HCT116 (cell line): ENCODE measurements at regions not wholly inside any gene's neighbourhood (a gene's known extent, or its start where the extent isn't known, plus 50 kb on each side); places are given as distances from the start of the nearest gene placed in this dataset.

Experiments used
- ATAC-seq: fragments of 200-7000 bp; cut with Tn5 transposase; 2 replicates; pipeline ENCODE4 v1.9.1; 2020; ENCODE audit warnings: mild to moderate bottlenecking, moderate library complexity
- BruUV-seq: library from RNA; stranded (reverse); fragments of 400-500 nt; replicated peaks from 2 replicates; lab custom pipeline; 2021; lab: Mats Ljungman, UMichigan
- CTCF ChIA-PET: fragments of 300-600 bp; sonication (Branson Sonifier 250); formaldehyde crosslinking; loops from one replicate; lab custom pipeline; 2021; ENCODE audit warnings: antibody characterized with exemption; lab: Charles Lee
- POLR2A ChIA-PET: fragments of 300-600, 350-600 bp; sonication (Branson Sonifier 250); formaldehyde crosslinking; loops from one replicate; lab custom pipeline; 2021; ENCODE audit warnings: antibody characterized with exemption; lab: Charles Lee
- RAD21 ChIA-PET, 2 experiments: fragments of 300-600 bp; sonication (Branson Sonifier 250); formaldehyde crosslinking; loops; one replicate each; lab custom pipeline; 2023; ENCODE audit warnings: low total read pairs in 2 of 2; ENCODE audit not compliant: uncharacterized antibody in 2 of 2, unreplicated experiment in 2 of 2, low non-redundant PET in 1 of 2; lab: Charles Lee
- DNase-seq: peaks from one replicate; pipeline ENCODE4 v3.0.0-alpha.2; 2010; ENCODE audit warnings: low read depth, low spot score
- H2AFZ ChIP-seq: fragments of 200-600 bp; shearing (Covaris generic), sonication (generic); 2 replicates; pipeline ENCODE4 v1.6.1; 2017; ENCODE audit warnings: low read depth, mixed run types, mixed read lengths, antibody characterized with exemption, low read length; ENCODE audit not compliant: poor library complexity, severe bottlenecking
- H3K27ac ChIP-seq: 2 replicates; pipeline ENCODE4 v1.5.1; 2012; ENCODE audit warnings: low read depth, low read length
- H3K27me3 ChIP-seq: fragments of 200-600 bp; sonication (generic); 2 replicates; pipeline ENCODE4 v1.6.1; 2016; ENCODE audit warnings: mixed run types, low read length, mixed read lengths; ENCODE audit not compliant: insufficient read depth
- H3K36me3 ChIP-seq, 2 experiments: fragments of 200-500 bp in 1 of 2; fragments of 200-600 bp in 1 of 2; sonication (Bioruptor generic) in 1 of 2; sonication (generic) in 1 of 2; 2 replicates each; pipeline versions ENCODE4 v1.5.1 to v1.6.1; 2014 to 2016; ENCODE audit warnings: low read length in 2 of 2, inconsistent platforms in 1 of 2, mixed read lengths in 1 of 2, mixed run types in 1 of 2; ENCODE audit not compliant: insufficient read depth in 2 of 2, control insufficient read depth in 1 of 2
- H3K4me1 ChIP-seq, 2 experiments: fragments of 200-600 bp in 1 of 2; sonication (generic) in 1 of 2; 2 replicates each; pipeline versions ENCODE4 v1.5.1 to v1.6.1; 2012 to 2017; ENCODE audit warnings: low read length in 2 of 2, inconsistent platforms in 1 of 2, mild to moderate bottlenecking in 1 of 2, mixed read lengths in 1 of 2, mixed run types in 1 of 2, moderate library complexity in 1 of 2; ENCODE audit not compliant: insufficient read depth in 2 of 2, control insufficient read depth in 1 of 2
- H3K4me2 ChIP-seq: fragments of 200-600 bp; sonication (generic); 2 replicates; pipeline ENCODE4 v1.6.1; 2017; ENCODE audit warnings: mixed run types, low read length, mixed read lengths
- H3K4me3 ChIP-seq, 2 experiments: fragments of 200-600 bp in 1 of 2; sonication (generic) in 1 of 2; replicated peaks in 1 of 2; 2 replicates each; pipeline ENCODE4 v1.5.1; 2011 to 2016; ENCODE audit warnings: low read length in 2 of 2, control low read depth in 1 of 2, low read depth in 1 of 2, mild to moderate bottlenecking in 1 of 2, mixed read lengths in 1 of 2, mixed run types in 1 of 2
- H3K79me2 ChIP-seq: fragments of 200-600 bp; sonication (generic); 2 replicates; pipeline ENCODE4 v1.6.1; 2017; ENCODE audit warnings: mild to moderate bottlenecking, mixed run types, low read length, moderate library complexity, mixed read lengths; ENCODE audit not compliant: insufficient read depth
- H3K9ac ChIP-seq: fragments of 200-600 bp; sonication (generic); 2 replicates; pipeline ENCODE4 v1.6.1; 2016; ENCODE audit warnings: low read length, mixed read lengths
- H3K9me2 ChIP-seq: fragments of 200-600 bp; sonication (generic), shearing (Covaris generic); 2 replicates; pipeline ENCODE4 v1.6.1; 2017; ENCODE audit warnings: mixed run types, mild to moderate bottlenecking, moderate library complexity; ENCODE audit not compliant: insufficient read depth
- H3K9me3 ChIP-seq, 2 experiments: fragments of 200-500 bp in 1 of 2; fragments of 200-600 bp in 1 of 2; sonication (Bioruptor generic) in 1 of 2; sonication (generic) in 1 of 2; 2 replicates each; pipeline ENCODE4 v1.6.1; 2014 to 2017; ENCODE audit warnings: low read length in 2 of 2, mixed read lengths in 2 of 2, inconsistent platforms in 1 of 2, low read depth in 1 of 2, mild to moderate bottlenecking in 1 of 2, mixed run types in 1 of 2, moderate library complexity in 1 of 2; ENCODE audit not compliant: control insufficient read depth in 1 of 2, insufficient read depth in 1 of 2
- H4K20me1 ChIP-seq: fragments of 200-600 bp; sonication (generic), shearing (Covaris generic); 2 replicates; pipeline ENCODE4 v1.6.1; 2017; ENCODE audit warnings: mixed run types, mild to moderate bottlenecking, moderate library complexity; ENCODE audit not compliant: insufficient read depth
- CBX3 ChIP-seq: IDR thresholded peaks from 2 replicates; pipeline ENCODE4 v1.6.1; 2012; ENCODE audit warnings: low read depth
- JUND ChIP-seq: IDR thresholded peaks from 2 replicates; pipeline ENCODE4 v1.6.1; 2012
- POLR2A ChIP-seq: IDR thresholded peaks from 2 replicates; pipeline ENCODE4 v1.7.0; 2011; ENCODE audit warnings: borderline replicate concordance; ENCODE audit not compliant: insufficient read depth, insufficient read length; ENCODE audit errors: extremely low read depth
- RAD21 ChIP-seq: IDR thresholded peaks from 2 replicates; pipeline ENCODE4 v1.6.1; 2012; ENCODE audit warnings: low read depth, mild to moderate bottlenecking
- REST ChIP-seq: IDR thresholded peaks from 2 replicates; pipeline ENCODE4 v1.6.1; 2012; ENCODE audit warnings: low read depth
- SRF ChIP-seq: IDR thresholded peaks from 2 replicates; pipeline ENCODE4 v1.6.1; 2012; ENCODE audit warnings: low read depth
- ZFX ChIP-seq: fragments of 450-650 bp; IDR thresholded peaks from 2 replicates; pipeline ENCODE4 v1.6.1; 2017
- ZNF274 ChIP-seq: fragments of 200-500 bp; sonication (Bioruptor generic); IDR thresholded peaks from 2 replicates; pipeline ENCODE4 v1.6.1; 2014; ENCODE audit warnings: mild to moderate bottlenecking, low read depth, low read length, inconsistent platforms
- intact Hi-C: fragments of 100-400 bp; cut with micrococcal nuclease; formaldehyde crosslinking; loops from 2 replicates; pipeline ENCODE4 v1.10.0; 2022

GRCh38 chr3:90102146-90102545 is 994.7 kb downstream of the EPHA3 start:
- Histone ChIP-seq H3K4me3 (no peak overlapping the region), H3K9me3 (peaks cover 3 to 13% of the 10 kb centered on the region in 2 experiments; a peak in 3 of 4 replicates), H3K79me2 (no peaks in the 10 kb centered on the region), H3K4me2 (no peak overlapping the region), H2AFZ (no peak overlapping the region), H3K9ac (no peak overlapping the region), H4K20me1 (no peaks in the 10 kb centered on the region), H3K27me3 (no peaks in the 10 kb centered on the region), H3K36me3 (no peaks in the 10 kb centered on the region)
- ATAC-seq, result no peak
- ChIA-PET RAD21 (no interaction called here), POLR2A (no interaction called here)
- no TSS peak for BruUV-seq
- TF ChIP-seq RAD21 (no peak), SRF (no peak), ZNF274 (no peak), ZFX (no peak), REST (no peak), POLR2A (no peak), CBX3 (no peak)
- TF ChIP-seq, all 23 proteins: peak for 0
- Histone ChIP-seq H3K4me1 (no peaks in the 10 kb centered on the region), H3K27ac (no peak overlapping the region), H3K9me2 (no peaks in the 10 kb centered on the region)
- no peak for DNase-seq
- CTCF ChIA-PET, result no interaction called here
- intact Hi-C loops, result no loop called here

GRCh38 chr3:90121326-90121725 is 1013.9 kb downstream of the EPHA3 start:
- ChIA-PET RAD21 (no interaction called here), POLR2A (no interaction called here), CTCF (no interaction called here)
- Histone ChIP-seq H3K9ac (no peak overlapping the region), H3K27ac (no peak overlapping the region), H3K36me3 (no peaks in the 10 kb centered on the region), H3K9me3 (peaks cover 0 to 4% of the 10 kb centered on the region in 2 experiments; a peak in 2 of 4 replicates), H3K27me3 (no peaks in the 10 kb centered on the region), H3K4me3 (no peak overlapping the region), H3K9me2 (no peaks in the 10 kb centered on the region), H3K4me1 (no peaks in the 10 kb centered on the region), H3K4me2 (no peak overlapping the region), H4K20me1 (no peaks in the 10 kb centered on the region), H3K79me2 (no peaks in the 10 kb centered on the region), H2AFZ (no peak overlapping the region)
- DNase-seq (no peak), ATAC-seq (no peak)
- TF ChIP-seq JUND, result no peak
- BruUV-seq, result no TSS peak
- intact Hi-C loops, result no loop called here
